Right lobe of liver (tissue), 6 donors: ENCODE measurements at regions not wholly inside any gene's neighbourhood (a gene's known extent, or its start where the extent isn't known, plus 50 kb on each side); places are given as distances from the start of the nearest gene placed in this dataset.

Source experiments
- ATAC-seq, 4 donors: fragments of 200-7000 bp; cut with Tn5 transposase; one replicate each; pipeline ENCODE4 v1.9.1; 2020; ENCODE audit warnings: mild to moderate bottlenecking in 4 of 4, moderate library complexity in 4 of 4
- DNase-seq, 3 donors: peaks; one replicate each; pipeline ENCODE4 v3.0.0-alpha.2; 2020
- H3K27ac ChIP-seq, 3 donors: fragments of 200-600 bp; one replicate each; pipeline ENCODE4 v1.8.0; 2022
- H3K27me3 ChIP-seq, 2 donors: fragments of 200-600 bp; one replicate each; pipeline ENCODE4 v1.8.0; 2022
- H3K36me3 ChIP-seq, 4 donors: fragments of 200-600 bp; sonication (generic) in 1 of 4; one replicate each; pipeline versions ENCODE4 v1.5.1 to v1.8.0; 2017 to 2022; ENCODE audit warnings: control low read depth in 1 of 4
- H3K4me1 ChIP-seq, 4 donors: fragments of 200-600 bp; sonication (generic) in 1 of 4; one replicate each; pipeline versions ENCODE4 v1.5.1 to v1.8.0; 2017 to 2022; ENCODE audit warnings: control low read depth in 1 of 4
- H3K4me3 ChIP-seq, 3 donors: fragments of 200-600 bp; one replicate each; pipeline ENCODE4 v1.8.0; 2022
- H3K9me3 ChIP-seq, 4 donors: fragments of 200-600 bp; sonication (generic) in 1 of 4; one replicate each; pipeline versions ENCODE4 v1.5.1 to v1.8.0; 2017 to 2022; ENCODE audit warnings: control low read depth in 1 of 4
- CTCF ChIP-seq, 4 donors: fragments of 200-600 bp in 3 of 4; fragments of 450-650 bp in 1 of 4; IDR thresholded peaks; one replicate each; pipeline versions ENCODE4 v1.5.1 to v1.8.0; 2016 to 2022; ENCODE audit warnings: antibody characterized with exemption in 4 of 4, mild to moderate bottlenecking in 2 of 4
- POLR2A ChIP-seq: fragments of 450-650 bp; IDR thresholded peaks from one replicate; pipeline ENCODE4 v1.6.1; 2017; ENCODE audit warnings: antibody characterized with exemption, mild to moderate bottlenecking
- WGBS: methylation state at CpG from one replicate; pipeline ENCODE4 v1.1.6; 2018; ENCODE audit warnings: low coverage, low lambda C conversion rate; ENCODE audit not compliant: insufficient coverage; ENCODE audit errors: missing lambda C conversion rate; 5-methylcytosine and 5-hydroxymethylcytosine counted together
- intact Hi-C, 2 donors: fragments of 100-400 bp; cut with DNase I; formaldehyde crosslinking; loops; one replicate each; pipeline versions ENCODE4 v1.11.2 to v1.14.1; 2022
- donor health status: DM: no; HTN: yes; CAD: no.
- donor health status: DM: no; HTN: no; CAD: no.
- donor health status: DM: no; HTN: no; CAD: no.
- donor health status: DM: no; HTN: yes; CAD: no.
- donor health status: DM: no; HTN: yes; CAD: no.

GRCh38 chr11:116415095-116415494 is 357.7 kb downstream of the BUD13 start:
- H3K4me3 ChIP-seq, result no peak overlapping the region
- TF ChIP-seq POLR2A (no peak), CTCF (IDR thresholded peaks at IDR 0.05) (no peak)
- no peak overlapping the region for H3K27ac ChIP-seq
- no peaks in the 10 kb centered on the region for H3K4me1 ChIP-seq
- no peak for DNase-seq
- ATAC-seq, result no peak
- H3K27me3 ChIP-seq, result no peaks in the 10 kb centered on the region
- H3K36me3 ChIP-seq, result no peaks in the 10 kb centered on the region
- WGBS, result 52% methylated on average over 5 of the region's 6 CpGs
- intact Hi-C loops, result no loop called here
- no peaks in the 10 kb centered on the region for H3K9me3 ChIP-seq

- ATAC-seq (no peak), DNase-seq (no peak)
- WGBS, result 75% methylated on average over 6 of the region's 9 CpGs
- intact Hi-C loops, result no loop called here
- H3K36me3 ChIP-seq, result no peaks in the 10 kb centered on the region
- H3K9me3 ChIP-seq, result no peaks in the 10 kb centered on the region
- H3K4me1 ChIP-seq, result no peaks in the 10 kb centered on the region
- TF ChIP-seq POLR2A (no peak), CTCF (IDR thresholded peaks at IDR 0.05) (no peak)
- H3K4me3 ChIP-seq, result no peak overlapping the region
- no peaks in the 10 kb centered on the region for H3K27me3 ChIP-seq
- no peak overlapping the region for H3K27ac ChIP-seq
Measured at GRCh38 chr11:116414357-116414880, 358.4 kb downstream of the BUD13 start.

GRCh38 chr11:116413301-116414242 is 359.2 kb downstream of the BUD13 start:
- intact Hi-C loops, result no loop called here
- Histone ChIP-seq H3K4me1 (no peaks in the 10 kb centered on the region), H3K4me3 (no peak overlapping the region), H3K9me3 (no peaks in the 10 kb centered on the region), H3K27me3 (no peaks in the 10 kb centered on the region), H3K36me3 (no peaks in the 10 kb centered on the region), H3K27ac (no peak overlapping the region)
- 96% methylated on average over 2 of the region's 2 CpGs for WGBS
- ATAC-seq (no peak), DNase-seq (no peak)
- TF ChIP-seq CTCF (IDR thresholded peaks at IDR 0.05), result no peak
- no peak for TF ChIP-seq POLR2A

GRCh38 chr11:116412118-116412889 is 360.5 kb downstream of the BUD13 start:
- DNase-seq (peak in 1 of 3 donors; percentile 64), ATAC-seq (peak; percentile 68 to 89 (median 85))
- Histone ChIP-seq H3K4me1 (no peaks in the 10 kb centered on the region), H3K27me3 (no peaks in the 10 kb centered on the region), H3K9me3 (no peaks in the 10 kb centered on the region), H3K27ac (peak overlapping the region in 1 of 3 donors; percentile 13), H3K36me3 (no peaks in the 10 kb centered on the region), H3K4me3 (no peak overlapping the region)
- intact Hi-C loops, result no loop called here
- 31% methylated on average over 6 of the region's 6 CpGs for WGBS
- TF ChIP-seq CTCF (IDR thresholded peaks at IDR 0.05), result no peak
- TF ChIP-seq POLR2A, result no peak
